Heart left ventricle (tissue), 13 donors: ENCODE measurements at regions not wholly inside any gene's neighbourhood (a gene's known extent, or its start where the extent isn't known, plus 50 kb on each side); places are given as distances from the start of the nearest gene placed in this dataset.
"Not testable (repeated sequence)": the region's sequence is repeated elsewhere in the genome, so short reads cannot be mapped to it uniquely, and the experiment has no call there.

Source experiments
- POLR2A ChIP-seq, 2 donors: fragments of 450-650 bp; IDR thresholded peaks; one replicate each; pipeline ENCODE4 v1.6.1; 2017; ENCODE audit warnings: antibody characterized with exemption in 2 of 2, mild to moderate bottlenecking in 2 of 2, moderate library complexity in 2 of 2
- TF ChIP-seq, protein P1 (sequence below), 12 donors: fragments of 200-600 bp; sonication (generic) in 4 of 12; IDR thresholded peaks; one replicate each; pipeline versions ENCODE4 v1.5.0 to v1.8.0; 2018 to 2022; ENCODE audit warnings: antibody characterized with exemption in 12 of 12, mild to moderate bottlenecking in 5 of 12
- donor health status: ischemic (EF 13 %, LVEDD 7.1; RV severe dilation, severe dysfunction).
- donor health status: DM: no; HTN: yes; CAD: no.
- donor health status: DM: no; HTN: no; CAD: no.
- donor health status: ischemic (EF 25% LVEDD 6.9; RV normal size, moderate dysfunction).
- donor health status: ischemic (EF 25% LVEDD 5.7; RV mildly dilated, moderate dysfunction).
- donor health status: ischemic (EF 35%, LVEDD 5.7; RV mildly dilated, moderate dysfunction).
- donor health status: nonischemic (EF 11% LVEDD 7.7; RV severe dilation, severe dysfunction).
- donor health status: DM: yes; HTN: yes; CAD: no.
- donor health status: PGD.
- donor health status: ischemic (EF 29% LVEDD 5.4; RV normal size, mild dysfunction).
- donor health status: nonischemic (EF 23%, LVEDD 6.1; RV moderate dilation, normal function).

DNA sequence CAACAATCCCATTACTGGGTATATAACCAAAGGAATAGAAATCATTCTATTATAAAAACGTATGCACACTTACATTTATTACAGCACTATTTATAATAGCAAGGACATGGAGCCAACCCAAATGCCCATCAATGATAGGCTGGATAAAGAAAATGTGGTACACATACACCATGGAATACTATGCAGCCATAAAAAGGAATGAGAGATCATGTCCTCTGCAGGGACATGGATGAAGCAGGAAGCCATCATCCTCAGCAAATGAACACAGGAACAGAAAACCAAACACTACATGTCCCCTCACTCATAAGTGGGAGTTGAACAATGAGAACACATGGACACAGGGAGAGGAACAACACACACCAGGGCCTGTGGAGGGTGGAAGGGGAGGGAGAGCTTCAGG is 157.4 kb upstream of the C11orf58 start:
- not testable (repeated sequence) for TF ChIP-seq POLR2A (IDR thresholded peaks at IDR 0.05)
- TF ChIP-seq, protein P1, sequence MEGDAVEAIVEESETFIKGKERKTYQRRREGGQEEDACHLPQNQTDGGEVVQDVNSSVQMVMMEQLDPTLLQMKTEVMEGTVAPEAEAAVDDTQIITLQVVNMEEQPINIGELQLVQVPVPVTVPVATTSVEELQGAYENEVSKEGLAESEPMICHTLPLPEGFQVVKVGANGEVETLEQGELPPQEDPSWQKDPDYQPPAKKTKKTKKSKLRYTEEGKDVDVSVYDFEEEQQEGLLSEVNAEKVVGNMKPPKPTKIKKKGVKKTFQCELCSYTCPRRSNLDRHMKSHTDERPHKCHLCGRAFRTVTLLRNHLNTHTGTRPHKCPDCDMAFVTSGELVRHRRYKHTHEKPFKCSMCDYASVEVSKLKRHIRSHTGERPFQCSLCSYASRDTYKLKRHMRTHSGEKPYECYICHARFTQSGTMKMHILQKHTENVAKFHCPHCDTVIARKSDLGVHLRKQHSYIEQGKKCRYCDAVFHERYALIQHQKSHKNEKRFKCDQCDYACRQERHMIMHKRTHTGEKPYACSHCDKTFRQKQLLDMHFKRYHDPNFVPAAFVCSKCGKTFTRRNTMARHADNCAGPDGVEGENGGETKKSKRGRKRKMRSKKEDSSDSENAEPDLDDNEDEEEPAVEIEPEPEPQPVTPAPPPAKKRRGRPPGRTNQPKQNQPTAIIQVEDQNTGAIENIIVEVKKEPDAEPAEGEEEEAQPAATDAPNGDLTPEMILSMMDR (IDR thresholded peaks at IDR 0.05), result not testable (repeated sequence)
